Neural cell (in vitro differentiated cells): ENCODE measurements at regions not wholly inside any gene's neighbourhood (a gene's known extent, or its start where the extent isn't known, plus 50 kb on each side); places are given as distances from the start of the nearest gene placed in this dataset.

Source experiments
- H2AFZ ChIP-seq: fragments of 200-600, 300-800 bp; sonication (generic), shearing (Covaris generic); 2 replicates; pipeline ENCODE4 v1.6.0; 2014; ENCODE audit warnings: low read depth, mild to moderate bottlenecking, antibody characterized with exemption, low read length, moderate library complexity
- H3F3A ChIP-seq: fragments of 200-600 bp; shearing (Covaris generic); 2 replicates; pipeline ENCODE4 v1.6.1; 2016; ENCODE audit warnings: mild to moderate bottlenecking, moderate library complexity, mixed read lengths, antibody characterized with exemption, low read length; ENCODE audit not compliant: insufficient read depth, poor library complexity, severe bottlenecking
- H3K27ac ChIP-seq: fragments of 200-600, 300-800 bp; sonication (generic), shearing (Covaris generic); 2 replicates; pipeline ENCODE4 v1.5.1; 2014; ENCODE audit warnings: mild to moderate bottlenecking, low read length, moderate library complexity
- H3K27me3 ChIP-seq: fragments of 300-800, 200-600 bp; sonication (generic), shearing (Covaris generic); 2 replicates; pipeline ENCODE4 v1.6.0; 2014; ENCODE audit warnings: mild to moderate bottlenecking, low read depth, low read length, moderate library complexity; ENCODE audit not compliant: insufficient read depth
- H3K36me3 ChIP-seq: fragments of 300-800, 200-600 bp; sonication (generic), shearing (Covaris generic); 2 replicates; pipeline ENCODE4 v1.5.1; 2014; ENCODE audit warnings: mild to moderate bottlenecking, antibody characterized with exemption, low read length, moderate library complexity; ENCODE audit not compliant: insufficient read depth
- H3K4me2 ChIP-seq: fragments of 300-800, 200-600 bp; sonication (generic), shearing (Covaris generic); 2 replicates; pipeline ENCODE4 v1.6.0; 2014; ENCODE audit warnings: mild to moderate bottlenecking, low read length
- H3K4me3 ChIP-seq: fragments of 300-800, 200-600 bp; sonication (generic), shearing (Covaris generic); 2 replicates; pipeline ENCODE4 v1.5.1; 2014; ENCODE audit warnings: mild to moderate bottlenecking, low read length, moderate library complexity
- H3K79me2 ChIP-seq: fragments of 200-600 bp; shearing (Covaris generic); replicated peaks from 2 replicates; pipeline ENCODE4 v1.6.0; 2014; ENCODE audit warnings: mild to moderate bottlenecking, low read length, moderate library complexity; ENCODE audit not compliant: insufficient read depth
- H3K9ac ChIP-seq: fragments of 300-800, 200-600 bp; sonication (generic), shearing (Covaris generic); 2 replicates; pipeline ENCODE4 v1.6.1; 2016; ENCODE audit warnings: mild to moderate bottlenecking, low read length, mixed read lengths
- H3K9me2 ChIP-seq: fragments of 200-600 bp; shearing (Covaris generic); 2 replicates; pipeline ENCODE4 v1.6.1; 2016; ENCODE audit warnings: mild to moderate bottlenecking, low read length, mixed read lengths; ENCODE audit not compliant: insufficient read depth
- H3K9me3 ChIP-seq: fragments of 200-600, 300-800 bp; sonication (generic), shearing (Covaris generic); 2 replicates; pipeline ENCODE4 v1.6.1; 2016; ENCODE audit warnings: mild to moderate bottlenecking, mixed run types, low read length, moderate library complexity, mixed read lengths
- H4K20me1 ChIP-seq: fragments of 200-600 bp; shearing (Covaris generic); 2 replicates; pipeline ENCODE4 v1.6.1; 2016; ENCODE audit warnings: mild to moderate bottlenecking, mixed run types; ENCODE audit not compliant: insufficient read depth
- CTCF ChIP-seq: fragments of 450-650 bp; IDR thresholded peaks from 2 replicates; pipeline ENCODE4 v1.5.1; 2014; ENCODE audit warnings: antibody characterized with exemption, mild to moderate bottlenecking, moderate library complexity; ENCODE audit not compliant: poor library complexity, severe bottlenecking
- EP300 ChIP-seq: fragments of 450-650 bp; conservative IDR thresholded peaks from 2 replicates; pipeline ENCODE4 v1.6.1; 2014; ENCODE audit warnings: antibody characterized with exemption, mild to moderate bottlenecking, moderate library complexity; ENCODE audit not compliant: poor library complexity, severe bottlenecking
- EZH2 ChIP-seq: fragments of 200-600, 300-800 bp; shearing (Covaris generic), sonication (generic); IDR thresholded peaks from 2 replicates; pipeline ENCODE4 v1.6.1; 2014; ENCODE audit warnings: antibody characterized with exemption, low read length, borderline replicate concordance, mild to moderate bottlenecking; ENCODE audit not compliant: insufficient read depth, poor library complexity, severe bottlenecking
- MXI1 ChIP-seq: fragments of 450-650 bp; conservative IDR thresholded peaks from 2 replicates; pipeline ENCODE4 v1.6.1; 2014; ENCODE audit warnings: antibody characterized with exemption, mild to moderate bottlenecking; ENCODE audit not compliant: poor library complexity, severe bottlenecking
- POLR2AphosphoS5 ChIP-seq: IDR thresholded peaks from 2 replicates; pipeline ENCODE4 v1.6.1; 2012
- RAD21 ChIP-seq: fragments of 450-650 bp; conservative IDR thresholded peaks from 2 replicates; pipeline ENCODE4 v1.6.1; 2014; ENCODE audit warnings: antibody characterized with exemption, mild to moderate bottlenecking, moderate library complexity
- REST ChIP-seq: IDR thresholded peaks from 2 replicates; pipeline ENCODE4 v1.6.1; 2012; ENCODE audit warnings: borderline replicate concordance
- SMC3 ChIP-seq: fragments of 450-650 bp; conservative IDR thresholded peaks from 2 replicates; pipeline ENCODE4 v1.6.1; 2014; ENCODE audit warnings: antibody characterized with exemption, mild to moderate bottlenecking, moderate library complexity; ENCODE audit not compliant: poor library complexity
- TAF1 ChIP-seq: IDR thresholded peaks from 2 replicates; pipeline ENCODE4 v1.6.1; 2012; ENCODE audit warnings: low read depth

GRCh38 chr11:95668131-95668530, 121.5 kb downstream of the FAM76B start:
- H3K4me2 ChIP-seq: no peak overlapping the region
- TF ChIP-seq REST (no peak), RAD21 (no peak), TAF1 (no peak)

GRCh38 chr11:95661162-95661561, 128.4 kb downstream of the FAM76B start:
- no peaks in the 10 kb centered on the region for H3F3A ChIP-seq
- TF ChIP-seq RAD21 (no peak), CTCF (no peak), SMC3 (no peak), POLR2AphosphoS5 (no peak), REST (no peak), MXI1 (no peak), EP300 (no peak), TAF1 (no peak), EZH2 (no peak)
- no peaks in the 10 kb centered on the region for H4K20me1 ChIP-seq
- no peaks in the 10 kb centered on the region for H3K79me2 ChIP-seq
- no peak overlapping the region for H2AFZ ChIP-seq
- H3K36me3 ChIP-seq: no peaks in the 10 kb centered on the region
- no peak overlapping the region for H3K27ac ChIP-seq
- no peaks in the 10 kb centered on the region for H3K9me2 ChIP-seq
- H3K9ac ChIP-seq: no peak overlapping the region
- H3K4me2 ChIP-seq: no peak overlapping the region
- no peaks in the 10 kb centered on the region for H3K27me3 ChIP-seq
- H3K4me3 ChIP-seq: no peak overlapping the region
- no peaks in the 10 kb centered on the region for H3K9me3 ChIP-seq

More at GRCh38 chr11:95668131-95668530, 121.5 kb downstream of the FAM76B start:
- Histone ChIP-seq H3F3A (no peaks in the 10 kb centered on the region), H3K9ac (no peak overlapping the region), H3K27me3 (no peaks in the 10 kb centered on the region), H3K9me2 (no peaks in the 10 kb centered on the region), H3K36me3 (no peaks in the 10 kb centered on the region), H3K79me2 (no peaks in the 10 kb centered on the region), H3K9me3 (no peaks in the 10 kb centered on the region), H3K27ac (no peak overlapping the region), H2AFZ (no peak overlapping the region), H3K4me3 (no peak overlapping the region), H4K20me1 (no peaks in the 10 kb centered on the region)
